HCT116 (cell line): ENCODE measurements at regions not wholly inside any gene's neighbourhood (a gene's known extent, or its start where the extent isn't known, plus 50 kb on each side); places are given as distances from the start of the nearest gene placed in this dataset.

Experiments used
- ATAC-seq: fragments of 200-7000 bp; cut with Tn5 transposase; 2 replicates; pipeline ENCODE4 v1.9.1; 2020; ENCODE audit warnings: mild to moderate bottlenecking, moderate library complexity
- BruUV-seq: library from RNA; stranded (reverse); fragments of 400-500 nt; replicated peaks from 2 replicates; lab custom pipeline; 2021; lab: Mats Ljungman, UMichigan
- CTCF ChIA-PET: fragments of 300-600 bp; sonication (Branson Sonifier 250); formaldehyde crosslinking; loops from one replicate; lab custom pipeline; 2021; ENCODE audit warnings: antibody characterized with exemption; lab: Charles Lee
- POLR2A ChIA-PET: fragments of 300-600, 350-600 bp; sonication (Branson Sonifier 250); formaldehyde crosslinking; loops from one replicate; lab custom pipeline; 2021; ENCODE audit warnings: antibody characterized with exemption; lab: Charles Lee
- RAD21 ChIA-PET, 2 experiments: fragments of 300-600 bp; sonication (Branson Sonifier 250); formaldehyde crosslinking; loops; one replicate each; lab custom pipeline; 2023; ENCODE audit warnings: low total read pairs in 2 of 2; ENCODE audit not compliant: uncharacterized antibody in 2 of 2, unreplicated experiment in 2 of 2, low non-redundant PET in 1 of 2; lab: Charles Lee
- DNase-seq: peaks from one replicate; pipeline ENCODE4 v3.0.0-alpha.2; 2010; ENCODE audit warnings: low read depth, low spot score
- H2AFZ ChIP-seq: fragments of 200-600 bp; shearing (Covaris generic), sonication (generic); 2 replicates; pipeline ENCODE4 v1.6.1; 2017; ENCODE audit warnings: low read depth, mixed run types, mixed read lengths, antibody characterized with exemption, low read length; ENCODE audit not compliant: poor library complexity, severe bottlenecking
- H3K27ac ChIP-seq: 2 replicates; pipeline ENCODE4 v1.5.1; 2012; ENCODE audit warnings: low read depth, low read length
- H3K27me3 ChIP-seq: fragments of 200-600 bp; sonication (generic); 2 replicates; pipeline ENCODE4 v1.6.1; 2016; ENCODE audit warnings: mixed run types, low read length, mixed read lengths; ENCODE audit not compliant: insufficient read depth
- H3K36me3 ChIP-seq, 2 experiments: fragments of 200-500 bp in 1 of 2; fragments of 200-600 bp in 1 of 2; sonication (Bioruptor generic) in 1 of 2; sonication (generic) in 1 of 2; 2 replicates each; pipeline versions ENCODE4 v1.5.1 to v1.6.1; 2014 to 2016; ENCODE audit warnings: low read length in 2 of 2, inconsistent platforms in 1 of 2, mixed read lengths in 1 of 2, mixed run types in 1 of 2; ENCODE audit not compliant: insufficient read depth in 2 of 2, control insufficient read depth in 1 of 2
- H3K4me1 ChIP-seq, 2 experiments: fragments of 200-600 bp in 1 of 2; sonication (generic) in 1 of 2; 2 replicates each; pipeline versions ENCODE4 v1.5.1 to v1.6.1; 2012 to 2017; ENCODE audit warnings: low read length in 2 of 2, inconsistent platforms in 1 of 2, mild to moderate bottlenecking in 1 of 2, mixed read lengths in 1 of 2, mixed run types in 1 of 2, moderate library complexity in 1 of 2; ENCODE audit not compliant: insufficient read depth in 2 of 2, control insufficient read depth in 1 of 2
- H3K4me2 ChIP-seq: fragments of 200-600 bp; sonication (generic); 2 replicates; pipeline ENCODE4 v1.6.1; 2017; ENCODE audit warnings: mixed run types, low read length, mixed read lengths
- H3K4me3 ChIP-seq, 2 experiments: fragments of 200-600 bp in 1 of 2; sonication (generic) in 1 of 2; replicated peaks in 1 of 2; 2 replicates each; pipeline ENCODE4 v1.5.1; 2011 to 2016; ENCODE audit warnings: low read length in 2 of 2, control low read depth in 1 of 2, low read depth in 1 of 2, mild to moderate bottlenecking in 1 of 2, mixed read lengths in 1 of 2, mixed run types in 1 of 2
- H3K79me2 ChIP-seq: fragments of 200-600 bp; sonication (generic); 2 replicates; pipeline ENCODE4 v1.6.1; 2017; ENCODE audit warnings: mild to moderate bottlenecking, mixed run types, low read length, moderate library complexity, mixed read lengths; ENCODE audit not compliant: insufficient read depth
- H3K9ac ChIP-seq: fragments of 200-600 bp; sonication (generic); 2 replicates; pipeline ENCODE4 v1.6.1; 2016; ENCODE audit warnings: low read length, mixed read lengths
- H3K9me2 ChIP-seq: fragments of 200-600 bp; sonication (generic), shearing (Covaris generic); 2 replicates; pipeline ENCODE4 v1.6.1; 2017; ENCODE audit warnings: mixed run types, mild to moderate bottlenecking, moderate library complexity; ENCODE audit not compliant: insufficient read depth
- H3K9me3 ChIP-seq, 2 experiments: fragments of 200-500 bp in 1 of 2; fragments of 200-600 bp in 1 of 2; sonication (Bioruptor generic) in 1 of 2; sonication (generic) in 1 of 2; 2 replicates each; pipeline ENCODE4 v1.6.1; 2014 to 2017; ENCODE audit warnings: low read length in 2 of 2, mixed read lengths in 2 of 2, inconsistent platforms in 1 of 2, low read depth in 1 of 2, mild to moderate bottlenecking in 1 of 2, mixed run types in 1 of 2, moderate library complexity in 1 of 2; ENCODE audit not compliant: control insufficient read depth in 1 of 2, insufficient read depth in 1 of 2
- H4K20me1 ChIP-seq: fragments of 200-600 bp; sonication (generic), shearing (Covaris generic); 2 replicates; pipeline ENCODE4 v1.6.1; 2017; ENCODE audit warnings: mixed run types, mild to moderate bottlenecking, moderate library complexity; ENCODE audit not compliant: insufficient read depth
- CBX3 ChIP-seq: IDR thresholded peaks from 2 replicates; pipeline ENCODE4 v1.6.1; 2012; ENCODE audit warnings: low read depth
- CEBPB ChIP-seq: IDR thresholded peaks from 2 replicates; pipeline ENCODE4 v1.6.1; 2012; ENCODE audit warnings: low read depth
- EZH2phosphoT487 ChIP-seq: fragments of 200-600 bp; IDR thresholded peaks from 2 replicates; pipeline ENCODE4 v1.6.1; 2018; ENCODE audit warnings: antibody characterized with exemption, borderline replicate concordance
- FOSL1 ChIP-seq: IDR thresholded peaks from 2 replicates; pipeline ENCODE4 v1.6.1; 2012; ENCODE audit warnings: low read depth
- JUND ChIP-seq: IDR thresholded peaks from 2 replicates; pipeline ENCODE4 v1.6.1; 2012
- POLR2A ChIP-seq: IDR thresholded peaks from 2 replicates; pipeline ENCODE4 v1.7.0; 2011; ENCODE audit warnings: borderline replicate concordance; ENCODE audit not compliant: insufficient read depth, insufficient read length; ENCODE audit errors: extremely low read depth
- POLR2AphosphoS5 ChIP-seq: IDR thresholded peaks from 2 replicates; pipeline ENCODE4 v1.6.1; 2011; ENCODE audit warnings: mild to moderate bottlenecking, low read depth, low read length, moderate library complexity
- RAD21 ChIP-seq: IDR thresholded peaks from 2 replicates; pipeline ENCODE4 v1.6.1; 2012; ENCODE audit warnings: low read depth, mild to moderate bottlenecking
- SP1 ChIP-seq: IDR thresholded peaks from 2 replicates; pipeline ENCODE4 v1.6.1; 2012; ENCODE audit warnings: low read depth
- SRF ChIP-seq: IDR thresholded peaks from 2 replicates; pipeline ENCODE4 v1.6.1; 2012; ENCODE audit warnings: low read depth
- intact Hi-C: fragments of 100-400 bp; cut with micrococcal nuclease; formaldehyde crosslinking; loops from 2 replicates; pipeline ENCODE4 v1.10.0; 2022
- TF ChIP-seq, protein P1 (sequence below), 3 experiments: fragments of 200-600 bp in 1 of 3; sonication (generic) in 1 of 3; IDR thresholded peaks in 2 of 3; conservative IDR thresholded peaks in 1 of 3; 2 replicates each; pipeline ENCODE4 v1.5.1; 2012 to 2017; ENCODE audit warnings: low read depth in 2 of 3, low read length in 2 of 3, antibody characterized with exemption in 1 of 3, borderline replicate concordance in 1 of 3, control low read depth in 1 of 3, mild to moderate bottlenecking in 1 of 3, mixed read lengths in 1 of 3, mixed run types in 1 of 3, moderate library complexity in 1 of 3; ENCODE audit not compliant: insufficient read depth in 1 of 3
- TF ChIP-seq, protein P2 (sequence below): IDR thresholded peaks from 2 replicates; pipeline ENCODE4 v1.6.1; 2012; ENCODE audit warnings: low read depth
- TF ChIP-seq, protein P3 (sequence below): IDR thresholded peaks from 2 replicates; pipeline ENCODE4 v1.6.1; 2012

DNA sequence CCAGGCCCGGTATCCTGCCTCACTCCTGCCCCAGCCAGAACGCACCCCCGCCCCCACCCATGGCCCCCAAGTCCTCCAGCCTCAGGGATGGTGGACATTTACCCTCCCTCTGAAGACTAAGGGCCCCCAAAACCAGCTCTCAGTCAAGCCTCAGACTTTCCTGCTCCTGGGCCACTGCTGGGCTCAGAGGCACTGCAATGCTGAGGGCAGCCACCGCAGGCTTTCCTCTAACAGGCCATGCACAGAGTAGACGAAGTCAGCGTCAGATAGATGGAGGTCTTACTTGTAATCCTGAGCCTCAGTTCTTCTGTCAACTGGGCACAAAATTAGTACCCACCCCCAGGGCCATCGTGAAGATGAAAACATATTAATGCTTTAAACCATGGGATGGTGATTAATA, 92.6 kb downstream of the TTC32 start (continued):
- TF ChIP-seq, protein P1, sequence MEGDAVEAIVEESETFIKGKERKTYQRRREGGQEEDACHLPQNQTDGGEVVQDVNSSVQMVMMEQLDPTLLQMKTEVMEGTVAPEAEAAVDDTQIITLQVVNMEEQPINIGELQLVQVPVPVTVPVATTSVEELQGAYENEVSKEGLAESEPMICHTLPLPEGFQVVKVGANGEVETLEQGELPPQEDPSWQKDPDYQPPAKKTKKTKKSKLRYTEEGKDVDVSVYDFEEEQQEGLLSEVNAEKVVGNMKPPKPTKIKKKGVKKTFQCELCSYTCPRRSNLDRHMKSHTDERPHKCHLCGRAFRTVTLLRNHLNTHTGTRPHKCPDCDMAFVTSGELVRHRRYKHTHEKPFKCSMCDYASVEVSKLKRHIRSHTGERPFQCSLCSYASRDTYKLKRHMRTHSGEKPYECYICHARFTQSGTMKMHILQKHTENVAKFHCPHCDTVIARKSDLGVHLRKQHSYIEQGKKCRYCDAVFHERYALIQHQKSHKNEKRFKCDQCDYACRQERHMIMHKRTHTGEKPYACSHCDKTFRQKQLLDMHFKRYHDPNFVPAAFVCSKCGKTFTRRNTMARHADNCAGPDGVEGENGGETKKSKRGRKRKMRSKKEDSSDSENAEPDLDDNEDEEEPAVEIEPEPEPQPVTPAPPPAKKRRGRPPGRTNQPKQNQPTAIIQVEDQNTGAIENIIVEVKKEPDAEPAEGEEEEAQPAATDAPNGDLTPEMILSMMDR (IDR thresholded peaks at IDR 0.05 in 2 of 3, conservative IDR thresholded peaks at IDR 0.05 in 1 of 3; ENCODE audit: borderline replicate concordance in 1 of 3, insufficient read depth in 1 of 3, low read depth in 2 of 3, low read length in 2 of 3) = no peak
- TF ChIP-seq CEBPB = no peak
- TF ChIP-seq, protein P2, sequence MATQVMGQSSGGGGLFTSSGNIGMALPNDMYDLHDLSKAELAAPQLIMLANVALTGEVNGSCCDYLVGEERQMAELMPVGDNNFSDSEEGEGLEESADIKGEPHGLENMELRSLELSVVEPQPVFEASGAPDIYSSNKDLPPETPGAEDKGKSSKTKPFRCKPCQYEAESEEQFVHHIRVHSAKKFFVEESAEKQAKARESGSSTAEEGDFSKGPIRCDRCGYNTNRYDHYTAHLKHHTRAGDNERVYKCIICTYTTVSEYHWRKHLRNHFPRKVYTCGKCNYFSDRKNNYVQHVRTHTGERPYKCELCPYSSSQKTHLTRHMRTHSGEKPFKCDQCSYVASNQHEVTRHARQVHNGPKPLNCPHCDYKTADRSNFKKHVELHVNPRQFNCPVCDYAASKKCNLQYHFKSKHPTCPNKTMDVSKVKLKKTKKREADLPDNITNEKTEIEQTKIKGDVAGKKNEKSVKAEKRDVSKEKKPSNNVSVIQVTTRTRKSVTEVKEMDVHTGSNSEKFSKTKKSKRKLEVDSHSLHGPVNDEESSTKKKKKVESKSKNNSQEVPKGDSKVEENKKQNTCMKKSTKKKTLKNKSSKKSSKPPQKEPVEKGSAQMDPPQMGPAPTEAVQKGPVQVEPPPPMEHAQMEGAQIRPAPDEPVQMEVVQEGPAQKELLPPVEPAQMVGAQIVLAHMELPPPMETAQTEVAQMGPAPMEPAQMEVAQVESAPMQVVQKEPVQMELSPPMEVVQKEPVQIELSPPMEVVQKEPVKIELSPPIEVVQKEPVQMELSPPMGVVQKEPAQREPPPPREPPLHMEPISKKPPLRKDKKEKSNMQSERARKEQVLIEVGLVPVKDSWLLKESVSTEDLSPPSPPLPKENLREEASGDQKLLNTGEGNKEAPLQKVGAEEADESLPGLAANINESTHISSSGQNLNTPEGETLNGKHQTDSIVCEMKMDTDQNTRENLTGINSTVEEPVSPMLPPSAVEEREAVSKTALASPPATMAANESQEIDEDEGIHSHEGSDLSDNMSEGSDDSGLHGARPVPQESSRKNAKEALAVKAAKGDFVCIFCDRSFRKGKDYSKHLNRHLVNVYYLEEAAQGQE = no peak
- no peak for TF ChIP-seq FOSL1
- no peak for TF ChIP-seq CBX3
- no peak for TF ChIP-seq SP1
- TF ChIP-seq JUND = no peak
- no peak for TF ChIP-seq RAD21
- no peak for TF ChIP-seq POLR2AphosphoS5

DNA sequence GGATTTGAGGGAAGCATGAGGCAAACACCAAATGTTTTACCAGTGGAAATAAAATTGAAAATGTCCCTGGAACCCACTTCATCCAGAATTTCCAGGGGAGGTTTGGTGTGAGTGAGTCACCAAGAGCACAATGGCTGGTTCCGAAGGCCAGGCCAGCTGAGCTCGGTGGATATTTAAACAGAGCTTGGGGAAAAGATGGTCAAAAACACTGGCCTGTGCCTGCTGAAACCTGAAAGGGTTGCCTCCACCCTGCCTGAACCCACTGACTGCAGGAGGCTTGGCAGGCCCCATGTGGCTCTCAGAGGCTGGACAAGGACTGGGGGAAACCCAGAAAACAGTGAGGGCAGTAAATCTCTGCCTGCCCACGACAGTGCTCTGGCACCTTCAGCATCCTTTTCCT, 93.9 kb downstream of the TTC32 start:
- H3K9me3 ChIP-seq = no peaks in the 10 kb centered on the region

More for the DNA sequence above, 93.9 kb downstream of the TTC32 start:
- no peak overlapping the region for H3K4me2 ChIP-seq
- BruUV-seq = no TSS peak
- peaks cover 17% of the 10 kb centered on the region; the same call in 1 of the 2 replicates for H3K27me3 ChIP-seq
- H4K20me1 ChIP-seq = no peaks in the 10 kb centered on the region
- no peak overlapping the region for H3K4me3 ChIP-seq
- no peak for DNase-seq
- no peak overlapping the region for H3K9ac ChIP-seq
- no peak overlapping the region for H3K27ac ChIP-seq
- intact Hi-C loops = no loop called here
- ATAC-seq = no peak
- H3K4me1 ChIP-seq = no peaks in the 10 kb centered on the region
- RAD21 ChIA-PET = no interaction called here
- H3K9me2 ChIP-seq = no peaks in the 10 kb centered on the region
- H2AFZ ChIP-seq = no peak overlapping the region
- H3K79me2 ChIP-seq = no peaks in the 10 kb centered on the region
- TF ChIP-seq SRF (no peak), POLR2A (no peak), EZH2phosphoT487 (no peak)
- TF ChIP-seq, protein P3, sequence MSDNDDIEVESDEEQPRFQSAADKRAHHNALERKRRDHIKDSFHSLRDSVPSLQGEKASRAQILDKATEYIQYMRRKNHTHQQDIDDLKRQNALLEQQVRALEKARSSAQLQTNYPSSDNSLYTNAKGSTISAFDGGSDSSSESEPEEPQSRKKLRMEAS = no peak
- POLR2A ChIA-PET = no interaction called here
- H3K36me3 ChIP-seq = no peaks in the 10 kb centered on the region
- CTCF ChIA-PET = no interaction called here
